AG04449 (cell line): ENCODE measurements at regions not wholly inside any gene's neighbourhood (a gene's known extent, or its start where the extent isn't known, plus 50 kb on each side); places are given as distances from the start of the nearest gene placed in this dataset.
"Not testable (repeated sequence)": the region's sequence is repeated elsewhere in the genome, so short reads cannot be mapped to it uniquely, and the experiment has no call there.

Experiments used
- CTCF ChIA-PET: fragments of 350-600 bp; formaldehyde crosslinking; extraction: SDS; loops from one replicate; lab custom pipeline; 2021; ENCODE audit warnings: antibody characterized with exemption; lab: Yijun Ruan, JAX
- POLR2A ChIA-PET: fragments of 400-600, 350-600 bp; formaldehyde crosslinking; extraction: SDS; loops from one replicate; lab custom pipeline; 2020; ENCODE audit warnings: antibody characterized with exemption, inconsistent platforms; lab: Yijun Ruan, JAX
- DNase-seq: peaks from one replicate; pipeline ENCODE4 v3.0.0-alpha.2; 2010; ENCODE audit warnings: low read depth, low spot score
- H3K4me3 ChIP-seq: 2 replicates; pipeline ENCODE4 v1.5.1; 2011; ENCODE audit warnings: low read depth, mild to moderate bottlenecking, control low read depth, low read length
- TF ChIP-seq, protein P1 (sequence below): IDR thresholded peaks from one replicate; pipeline ENCODE4 v1.5.1; 2011; ENCODE audit warnings: mild to moderate bottlenecking, moderate library complexity, low read length, control low read depth, inconsistent platforms; ENCODE audit not compliant: insufficient read depth; ENCODE audit errors: missing control alignments

- ChIA-PET CTCF (no interaction called here), POLR2A (no interaction called here)
- DNase-seq = no peak
Observed at GRCh38 chr4:24364249-24364648, 220.1 kb downstream of the DHX15 start.

GRCh38 chr4:24363751-24364150 lies 220.6 kb downstream of the DHX15 start:
- CTCF ChIA-PET = no interaction called here
- POLR2A ChIA-PET = no interaction called here
- no peak overlapping the region for H3K4me3 ChIP-seq
- DNase-seq = no peak
- TF ChIP-seq, protein P1, sequence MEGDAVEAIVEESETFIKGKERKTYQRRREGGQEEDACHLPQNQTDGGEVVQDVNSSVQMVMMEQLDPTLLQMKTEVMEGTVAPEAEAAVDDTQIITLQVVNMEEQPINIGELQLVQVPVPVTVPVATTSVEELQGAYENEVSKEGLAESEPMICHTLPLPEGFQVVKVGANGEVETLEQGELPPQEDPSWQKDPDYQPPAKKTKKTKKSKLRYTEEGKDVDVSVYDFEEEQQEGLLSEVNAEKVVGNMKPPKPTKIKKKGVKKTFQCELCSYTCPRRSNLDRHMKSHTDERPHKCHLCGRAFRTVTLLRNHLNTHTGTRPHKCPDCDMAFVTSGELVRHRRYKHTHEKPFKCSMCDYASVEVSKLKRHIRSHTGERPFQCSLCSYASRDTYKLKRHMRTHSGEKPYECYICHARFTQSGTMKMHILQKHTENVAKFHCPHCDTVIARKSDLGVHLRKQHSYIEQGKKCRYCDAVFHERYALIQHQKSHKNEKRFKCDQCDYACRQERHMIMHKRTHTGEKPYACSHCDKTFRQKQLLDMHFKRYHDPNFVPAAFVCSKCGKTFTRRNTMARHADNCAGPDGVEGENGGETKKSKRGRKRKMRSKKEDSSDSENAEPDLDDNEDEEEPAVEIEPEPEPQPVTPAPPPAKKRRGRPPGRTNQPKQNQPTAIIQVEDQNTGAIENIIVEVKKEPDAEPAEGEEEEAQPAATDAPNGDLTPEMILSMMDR = no peak

More at GRCh38 chr4:24364249-24364648, 220.1 kb downstream of the DHX15 start:
- no peak overlapping the region for H3K4me3 ChIP-seq
- TF ChIP-seq, protein P1 = no peak

- ChIA-PET POLR2A (no interaction called here), CTCF (no interaction called here)
- TF ChIP-seq, protein P1 = no peak
- DNase-seq = no peak
- H3K4me3 ChIP-seq = no peak overlapping the region
Observed at GRCh38 chr4:24352112-24352511, 232.2 kb downstream of the DHX15 start.

DNA sequence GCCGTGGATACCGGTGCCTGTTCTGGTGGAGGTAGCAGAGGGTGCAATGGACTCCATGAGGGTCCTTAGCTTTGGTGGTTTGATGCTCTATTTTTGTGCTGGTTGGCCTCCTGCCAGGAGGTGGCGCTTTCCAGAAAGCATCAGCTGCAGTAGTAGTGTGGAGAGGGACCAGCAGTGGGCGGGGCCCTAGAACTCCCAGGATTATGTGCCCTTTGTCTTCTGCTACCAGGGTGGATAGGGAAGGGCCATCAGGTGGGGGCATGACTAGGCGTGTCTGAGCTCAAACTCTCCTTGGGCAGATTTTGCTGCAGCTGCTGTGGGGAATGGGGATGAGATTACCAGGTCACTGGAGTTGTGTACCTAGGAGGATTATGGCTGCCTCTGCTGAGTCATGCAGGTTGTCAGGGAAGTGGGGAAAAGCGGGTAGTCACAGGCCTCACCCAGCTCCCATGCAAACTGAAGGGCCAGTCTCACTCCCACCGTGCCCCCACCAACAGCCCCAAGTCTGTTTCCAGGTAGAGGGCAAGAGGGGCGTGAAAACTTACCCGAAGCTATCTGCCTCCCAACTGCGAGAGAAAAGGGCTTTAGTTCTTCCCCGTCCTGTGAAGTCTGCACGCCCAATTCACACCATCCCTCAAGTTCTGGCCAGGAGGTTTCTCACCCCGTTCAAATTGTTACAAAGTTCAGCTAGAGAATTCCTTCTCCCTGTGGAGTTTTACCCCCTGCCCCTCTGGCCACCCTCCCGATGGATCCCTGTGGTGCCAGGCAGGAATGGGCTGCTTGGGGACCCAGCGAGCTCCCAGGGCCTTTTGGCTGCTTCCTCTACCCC lies 235.0 kb downstream of the DHX15 start:
- CTCF ChIA-PET, H3K4me3 ChIP-seq, DNase-seq, POLR2A ChIA-PET: not testable (repeated sequence)

DNA sequence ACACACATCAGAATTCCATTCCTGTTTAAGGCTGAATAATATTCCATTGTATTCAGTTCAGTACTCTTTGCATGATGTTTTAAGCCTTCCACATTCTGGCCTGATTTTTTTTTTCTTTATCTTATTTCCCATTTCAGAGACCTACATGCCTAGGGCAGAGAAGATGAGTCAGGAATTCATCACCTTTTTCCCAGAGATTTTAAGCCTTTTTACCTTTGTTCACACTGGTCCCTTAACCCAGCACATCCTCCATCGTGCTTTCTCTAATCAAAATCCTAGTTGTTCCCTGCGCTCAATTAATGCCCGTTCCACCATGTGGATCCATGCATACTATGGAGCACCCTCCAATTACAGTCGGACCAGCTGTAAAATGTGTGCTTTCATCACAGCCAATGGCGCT lies 245.1 kb downstream of the DHX15 start:
- CTCF ChIA-PET = no interaction called here
- POLR2A ChIA-PET = no interaction called here
- no peak overlapping the region for H3K4me3 ChIP-seq
- TF ChIP-seq, protein P1 = no peak
- no peak for DNase-seq

DNA sequence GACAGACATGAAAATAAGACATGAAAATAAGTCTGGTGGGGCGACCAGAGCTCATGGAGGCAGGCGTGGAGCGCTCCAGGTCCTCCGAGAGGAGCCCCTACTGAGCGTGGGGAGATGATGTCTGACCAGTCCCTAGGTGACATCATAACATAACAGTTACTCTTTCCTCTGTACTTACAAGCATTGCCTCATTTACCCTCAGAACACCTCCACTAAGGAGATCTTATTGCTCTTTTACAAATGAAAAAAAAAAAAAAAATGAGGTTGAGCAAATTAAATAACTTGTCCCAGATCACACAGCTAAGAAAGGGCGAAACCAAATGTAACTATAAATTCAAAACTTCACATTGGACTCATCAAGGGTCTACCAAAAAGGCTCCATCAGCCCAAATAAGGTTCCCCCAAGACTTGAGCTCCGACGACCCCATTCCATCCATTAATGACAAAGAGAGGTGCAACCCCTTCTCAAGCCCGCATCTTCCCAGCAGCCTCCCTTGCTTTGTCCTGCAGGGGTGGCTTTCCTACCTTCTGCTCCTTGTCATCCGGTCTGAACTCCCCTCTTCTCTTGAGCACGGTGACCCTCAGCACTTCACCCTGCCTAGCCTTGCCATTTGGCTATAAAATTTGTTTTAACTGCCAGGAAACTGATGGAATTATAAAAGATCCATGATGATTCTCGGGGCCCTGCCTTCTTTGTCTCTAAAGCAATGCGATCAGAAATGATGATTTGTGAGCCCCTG lies 246.7 kb downstream of the DHX15 start:
- DNase-seq = no peak
- POLR2A ChIA-PET = no interaction called here
- CTCF ChIA-PET = interaction anchor here (0.6 kb wide), 1 partner anchor 406 kb away, joined by 3 read pairs; no protein-coding TSS in a partner anchor
- TF ChIP-seq, protein P1 = no peak
- no peak overlapping the region for H3K4me3 ChIP-seq
